Liver (tissue), 8 donors: ENCODE measurements at regions not wholly inside any gene's neighbourhood (a gene's known extent, or its start where the extent isn't known, plus 50 kb on each side); places are given as distances from the start of the nearest gene placed in this dataset.

ENCODE experiments used
- DNase-seq: peaks from one replicate; pipeline ENCODE4 v3.0.0-alpha.2; 2017; ENCODE audit warnings: low spot score
- H3K27ac ChIP-seq, 2 donors: one replicate each; pipeline ENCODE4 v1.7.0; 2013; ENCODE audit warnings: inconsistent platforms in 2 of 2, low read length in 2 of 2, control low read depth in 1 of 2, low read depth in 1 of 2, mild to moderate bottlenecking in 1 of 2
- H3K27me3 ChIP-seq, 4 donors: one replicate each; pipeline versions ENCODE4 v1.6.1 to v1.7.0; 2013; ENCODE audit warnings: low read length in 3 of 4, inconsistent platforms in 1 of 4, mild to moderate bottlenecking in 1 of 4, moderate library complexity in 1 of 4; ENCODE audit not compliant: control insufficient read depth in 4 of 4, insufficient read depth in 4 of 4
- H3K36me3 ChIP-seq, 4 donors: one replicate each; pipeline versions ENCODE4 v1.6.1 to v1.7.0; 2013; ENCODE audit warnings: low read length in 3 of 4, mild to moderate bottlenecking in 3 of 4, low read depth in 1 of 4, moderate library complexity in 1 of 4; ENCODE audit not compliant: control insufficient read depth in 4 of 4, insufficient read depth in 3 of 4
- H3K4me1 ChIP-seq, 4 donors: one replicate each; pipeline versions ENCODE4 v1.6.1 to v1.7.0; 2013; ENCODE audit warnings: low read length in 3 of 4, mild to moderate bottlenecking in 3 of 4, moderate library complexity in 1 of 4; ENCODE audit not compliant: control insufficient read depth in 4 of 4, insufficient read depth in 4 of 4
- H3K4me3 ChIP-seq, 3 donors: one replicate each; pipeline versions ENCODE4 v1.6.1 to v1.7.0; 2013; ENCODE audit warnings: low read length in 3 of 3, control low read depth in 1 of 3, low read depth in 1 of 3, mild to moderate bottlenecking in 1 of 3
- H3K9ac ChIP-seq, 2 donors: one replicate each; pipeline ENCODE4 v1.7.0; 2013; ENCODE audit warnings: low read length in 2 of 2, mild to moderate bottlenecking in 2 of 2, moderate library complexity in 2 of 2, control low read depth in 1 of 2, low read depth in 1 of 2
- H3K9me3 ChIP-seq, 4 donors: one replicate each; pipeline versions ENCODE4 v1.6.1 to v1.7.0; 2013; ENCODE audit warnings: low read length in 3 of 4; ENCODE audit not compliant: control insufficient read depth in 4 of 4
- ATF3 ChIP-seq: IDR thresholded peaks from 2 replicates; pipeline ENCODE4 v1.6.1; 2016; ENCODE audit warnings: antibody characterized with exemption
- CTCF ChIP-seq: fragments of 150-350 bp; IDR thresholded peaks from 2 replicates; pipeline ENCODE4 v1.5.1; 2017; ENCODE audit warnings: improper control_type of control experiment, low read depth, low read length; ENCODE audit not compliant: missing input control
- EGR1 ChIP-seq, 2 donors: IDR thresholded peaks; 2 replicates each; pipeline ENCODE4 v1.6.1; 2016 to 2018; ENCODE audit warnings: antibody characterized with exemption in 2 of 2, low read depth in 2 of 2
- FOXA1 ChIP-seq: IDR thresholded peaks from 2 replicates; pipeline ENCODE4 v1.6.1; 2016; ENCODE audit warnings: antibody characterized with exemption
- FOXA2 ChIP-seq: IDR thresholded peaks from 2 replicates; pipeline ENCODE4 v1.6.1; 2016; ENCODE audit warnings: antibody characterized with exemption
- GABPA ChIP-seq, 2 donors: IDR thresholded peaks in 1 of 2; conservative IDR thresholded peaks in 1 of 2; 2 replicates each; pipeline ENCODE4 v1.6.1; 2016; ENCODE audit warnings: antibody characterized with exemption in 2 of 2, mild to moderate bottlenecking in 1 of 2, moderate library complexity in 1 of 2
- HNF4A ChIP-seq, 2 donors: conservative IDR thresholded peaks; 2 replicates each; pipeline ENCODE4 v1.6.1; 2016; ENCODE audit warnings: antibody characterized with exemption in 2 of 2, mild to moderate bottlenecking in 2 of 2
- HNF4G ChIP-seq: IDR thresholded peaks from 2 replicates; pipeline ENCODE4 v1.6.1; 2016; ENCODE audit warnings: antibody characterized with exemption
- JUND ChIP-seq, 2 donors: IDR thresholded peaks; 2 replicates each; pipeline ENCODE4 v1.6.1; 2016; ENCODE audit warnings: antibody characterized with exemption in 2 of 2
- MAX ChIP-seq: IDR thresholded peaks from 2 replicates; pipeline ENCODE4 v1.6.1; 2016; ENCODE audit warnings: antibody characterized with exemption
- NR2F2 ChIP-seq: IDR thresholded peaks from 2 replicates; pipeline ENCODE4 v1.6.1; 2016; ENCODE audit warnings: antibody characterized with exemption
- RAD21 ChIP-seq, 2 donors: IDR thresholded peaks; 2 replicates each; pipeline ENCODE4 v1.6.1; 2016; ENCODE audit warnings: antibody characterized with exemption in 2 of 2, mild to moderate bottlenecking in 2 of 2
- REST ChIP-seq: IDR thresholded peaks from 2 replicates; pipeline ENCODE4 v1.6.1; 2016; ENCODE audit warnings: antibody characterized with exemption, mild to moderate bottlenecking
- RXRA ChIP-seq, 2 donors: IDR thresholded peaks; 2 replicates each; pipeline ENCODE4 v1.6.1; 2017 to 2018; ENCODE audit warnings: antibody characterized with exemption in 2 of 2, mild to moderate bottlenecking in 1 of 2
- SP1 ChIP-seq: IDR thresholded peaks from 2 replicates; pipeline ENCODE4 v1.6.1; 2018; ENCODE audit warnings: antibody characterized with exemption, mild to moderate bottlenecking
- TAF1 ChIP-seq: conservative IDR thresholded peaks from 2 replicates; pipeline ENCODE4 v1.6.1; 2016; ENCODE audit warnings: antibody characterized with exemption, mild to moderate bottlenecking
- YY1 ChIP-seq: IDR thresholded peaks from 2 replicates; pipeline ENCODE4 v1.6.1; 2016; ENCODE audit warnings: antibody characterized with exemption, mild to moderate bottlenecking
- ZBTB33 ChIP-seq: IDR thresholded peaks from 2 replicates; pipeline ENCODE4 v1.6.1; 2016; ENCODE audit warnings: antibody characterized with exemption
- WGBS: extraction: QIAGEN DNeasy Blood & Tissue Kit; methylation state at CpG from one replicate; pipeline ENCODE4 v1.1.7; 2013; 5-methylcytosine and 5-hydroxymethylcytosine counted together
- donor health status: healthy.
- donor health status: healthy.
- donor health status: healthy.
- donor health status: healthy.
- donor health status: healthy.

- Histone ChIP-seq H3K4me1 (peaks cover 5 to 24% (median 18%) of the 10 kb centered on the region in 4 donors), H3K9ac (no peak overlapping the region), H3K9me3 (no peaks in the 10 kb centered on the region), H3K27me3 (no peaks in the 10 kb centered on the region), H3K36me3 (no peaks in the 10 kb centered on the region), H3K4me3 (no peak overlapping the region), H3K27ac (no peak overlapping the region)
- 72% methylated on average over 1 of the region's 1 CpG for WGBS
- TF ChIP-seq RXRA (IDR thresholded peaks at IDR 0.05) (no peak), ATF3 (no peak)
- no peak for DNase-seq
These were observed 99.8 kb upstream of the PELI1 start for GRCh38 chr2:64244037-64244416.

- no peaks in the 10 kb centered on the region for H3K36me3 ChIP-seq
- peaks cover 5 to 24% (median 17%) of the 10 kb centered on the region in 4 donors for H3K4me1 ChIP-seq
- H3K9ac ChIP-seq: no peak overlapping the region
- TF ChIP-seq YY1 (no peak), ZBTB33 (no peak), MAX (no peak), TAF1 (no peak), NR2F2 (no peak), RXRA (IDR thresholded peaks at IDR 0.05) (no peak), FOXA2 (no peak), GABPA (IDR thresholded peaks at IDR 0.05 in 1 of 2, conservative IDR thresholded peaks at IDR 0.05 in 1 of 2) (no peak), JUND (IDR thresholded peaks at IDR 0.05) (no peak), HNF4G (no peak), HNF4A (conservative IDR thresholded peaks at IDR 0.05) (no peak), CTCF (no peak), REST (no peak), SP1 (no peak), RAD21 (IDR thresholded peaks at IDR 0.05) (no peak), FOXA1 (no peak), EGR1 (IDR thresholded peaks at IDR 0.05; ENCODE audit: low read depth in 2 of 2) (no peak), ATF3 (no peak)
- H3K9me3 ChIP-seq: no peaks in the 10 kb centered on the region
- no peak overlapping the region for H3K4me3 ChIP-seq
- no peak overlapping the region for H3K27ac ChIP-seq
- no peaks in the 10 kb centered on the region for H3K27me3 ChIP-seq
- no peak for DNase-seq
- WGBS: 87% methylated on average over 4 of the region's 4 CpGs
These were observed 101.4 kb upstream of the PELI1 start for GRCh38 chr2:64245631-64246030.
